HG03565 (cell line): ENCODE measurements at regions not wholly inside any gene's neighbourhood (a gene's known extent, or its start where the extent isn't known, plus 50 kb on each side); places are given as distances from the start of the nearest gene placed in this dataset.

ENCODE experiments used
- ATAC-seq: cut with Tn5 transposase; IDR thresholded peaks from one replicate; pipeline ENCODE4 v1.9.1; 2021; ENCODE audit warnings: mild to moderate bottlenecking, moderate library complexity; ENCODE audit not compliant: unreplicated experiment

- no peak for ATAC-seq
These were observed 94.5 kb upstream of the MKLN1 start for GRCh38 chr7:131233193-131233592.

GRCh38 chr7:131234719-131235488 lies 92.8 kb upstream of the MKLN1 start:
- ATAC-seq: no peak

GRCh38 chr7:131235489-131236317 lies 92.0 kb upstream of the MKLN1 start:
- no peak for ATAC-seq

- no peak for ATAC-seq
These were observed 91.4 kb upstream of the MKLN1 start for GRCh38 chr7:131236318-131236672.

- no peak for ATAC-seq
These were observed 89.2 kb upstream of the MKLN1 start for GRCh38 chr7:131238347-131238931.

- no peak for ATAC-seq
These were observed 86.3 kb upstream of the MKLN1 start for GRCh38 chr7:131241386-131241785.

- no peak for ATAC-seq
These were observed 85.5 kb upstream of the MKLN1 start for GRCh38 chr7:131242123-131242650.

- ATAC-seq: no peak
These were observed 83.3 kb upstream of the MKLN1 start for GRCh38 chr7:131244259-131244852.

GRCh38 chr7:131249003-131249402 lies 78.7 kb upstream of the MKLN1 start:
- ATAC-seq: no peak

GRCh38 chr7:131249483-131249882 lies 78.2 kb upstream of the MKLN1 start:
- ATAC-seq: no peak

- ATAC-seq: no peak
These were observed 77.3 kb upstream of the MKLN1 start for GRCh38 chr7:131250331-131250730.

GRCh38 chr7:131251371-131251770 lies 76.3 kb upstream of the MKLN1 start:
- no peak for ATAC-seq

GRCh38 chr7:131252976-131253375 lies 74.7 kb upstream of the MKLN1 start:
- ATAC-seq: no peak

- ATAC-seq: no peak
These were observed 73.5 kb upstream of the MKLN1 start for GRCh38 chr7:131254211-131254610.

- no peak for ATAC-seq
These were observed 72.4 kb upstream of the MKLN1 start for GRCh38 chr7:131255242-131255641.

GRCh38 chr7:131261476-131261994 lies 66.1 kb upstream of the MKLN1 start:
- ATAC-seq: no peak

GRCh38 chr7:131265227-131265626 lies 62.4 kb upstream of the MKLN1 start:
- no peak for ATAC-seq

GRCh38 chr7:131267631-131268030 lies 60.0 kb upstream of the MKLN1 start:
- no peak for ATAC-seq

- ATAC-seq: no peak
These were observed 58.8 kb upstream of the MKLN1 start for GRCh38 chr7:131268906-131269305.

- no peak for ATAC-seq
These were observed 55.6 kb upstream of the MKLN1 start for GRCh38 chr7:131272086-131272485.

- ATAC-seq: no peak
These were observed 52.7 kb upstream of the MKLN1 start for GRCh38 chr7:131274986-131275385.
